Cardiac septum (tissue), 1 donor: ENCODE measurements at regions not wholly inside any gene's neighbourhood (a gene's known extent, or its start where the extent isn't known, plus 50 kb on each side); places are given as distances from the start of the nearest gene placed in this dataset.
"Not testable (repeated sequence)": the region's sequence is repeated elsewhere in the genome, so short reads cannot be mapped to it uniquely, and the experiment has no call there.

Experiments used
- DNase-seq: peaks from one replicate; pipeline ENCODE4 v3.0.0-alpha.2; 2020; ENCODE audit warnings: low spot score
- intact Hi-C: fragments of 100-400 bp; cut with DNase I; formaldehyde crosslinking; loops from one replicate; pipeline ENCODE4 v1.14.0; 2022
- donor health status: DM: no; HTN: no; CAD: no.

- DNase-seq, intact Hi-C loops: not testable (repeated sequence)
Observed at GRCh38 chr4:52207146-52207545, 156.0 kb downstream of the SPATA18 start.

- no peak for DNase-seq
- intact Hi-C loops: no loop called here
Observed at GRCh38 chr4:52212702-52213101, 161.6 kb downstream of the SPATA18 start.

GRCh38 chr4:52231526-52231925 is 180.4 kb downstream of the SPATA18 start:
- no peak for DNase-seq
- intact Hi-C loops: loop anchor here (5.0 to 10.0 kb wide), 2 partner anchors 143 to 2001 kb away; no protein-coding TSS in a partner anchor

GRCh38 chr4:52234561-52235440 is 183.7 kb downstream of the SPATA18 start:
- intact Hi-C loops: loop anchor here (5.0 to 10.0 kb wide), 3 partner anchors 140 to 1998 kb away; no protein-coding TSS in a partner anchor
- DNase-seq: no peak

- no peak for DNase-seq
- intact Hi-C loops: loop anchor here (5.0 to 10.0 kb wide), 2 partner anchors 139 to 747 kb away; no protein-coding TSS in a partner anchor
Observed at GRCh38 chr4:52235552-52236201, 184.6 kb downstream of the SPATA18 start.

- no peak for DNase-seq
- intact Hi-C loops: no loop called here
Observed at GRCh38 chr4:52241916-52242315, 190.8 kb downstream of the SPATA18 start.

GRCh38 chr4:52243367-52243766 is 192.3 kb downstream of the SPATA18 start:
- DNase-seq: no peak
- intact Hi-C loops: no loop called here

- intact Hi-C loops: no loop called here
- DNase-seq: no peak
Observed at GRCh38 chr4:52244103-52244775, 193.1 kb downstream of the SPATA18 start.

GRCh38 chr4:52244848-52245247 is 193.7 kb downstream of the SPATA18 start:
- intact Hi-C loops: no loop called here
- no peak for DNase-seq

GRCh38 chr4:52246827-52247226 is 195.7 kb downstream of the SPATA18 start:
- no peak for DNase-seq
- intact Hi-C loops: no loop called here

- no peak for DNase-seq
- intact Hi-C loops: no loop called here
Observed at GRCh38 chr4:52247941-52248340, 196.8 kb downstream of the SPATA18 start.

GRCh38 chr4:52248820-52249219 is 197.7 kb downstream of the SPATA18 start:
- no peak for DNase-seq
- intact Hi-C loops: no loop called here

GRCh38 chr4:52249581-52249980 is 198.5 kb downstream of the SPATA18 start:
- no peak for DNase-seq
- intact Hi-C loops: no loop called here

GRCh38 chr4:52250154-52250553 is 199.1 kb downstream of the SPATA18 start:
- intact Hi-C loops: no loop called here
- no peak for DNase-seq

GRCh38 chr4:52251864-52252263 is 200.8 kb downstream of the SPATA18 start:
- DNase-seq: no peak
- intact Hi-C loops: no loop called here

GRCh38 chr4:52253025-52253424 is 201.9 kb downstream of the SPATA18 start:
- DNase-seq: no peak
- intact Hi-C loops: no loop called here

GRCh38 chr4:52256522-52256921 is 205.4 kb downstream of the SPATA18 start:
- no peak for DNase-seq
- intact Hi-C loops: no loop called here

GRCh38 chr4:52259978-52260377 is 208.9 kb downstream of the SPATA18 start:
- intact Hi-C loops: no loop called here
- no peak for DNase-seq

GRCh38 chr4:52260514-52261210 is 209.6 kb downstream of the SPATA18 start:
- DNase-seq: no peak
- intact Hi-C loops: no loop called here

- no peak for DNase-seq
- intact Hi-C loops: no loop called here
Observed at GRCh38 chr4:52263607-52264006, 212.5 kb downstream of the SPATA18 start.
